SK-N-SH (cell line): ENCODE measurements at regions not wholly inside any gene's neighbourhood (a gene's known extent, or its start where the extent isn't known, plus 50 kb on each side); places are given as distances from the start of the nearest gene placed in this dataset.

ENCODE experiments used
- CTCF ChIA-PET: fragments of 300-600, 350-600 bp; formaldehyde crosslinking; extraction: SDS; loops from one replicate; lab custom pipeline; 2021; lab: Yijun Ruan, JAX
- POLR2A ChIA-PET: fragments of 350-600 bp; sonication (Branson Sonifier 250); formaldehyde crosslinking; extraction: SDS; loops from one replicate; lab custom pipeline; 2020; ENCODE audit warnings: antibody characterized with exemption, inconsistent platforms; lab: Yijun Ruan, JAX
- DNase-seq: peaks from one replicate; pipeline ENCODE4 v3.0.0; 2012
- H2AFZ ChIP-seq: fragments of 200-600 bp; sonication (generic); 2 replicates; pipeline ENCODE4 v1.8.1; 2016; ENCODE audit warnings: antibody characterized with exemption, mild to moderate bottlenecking, low read depth
- H3F3A ChIP-seq: fragments of 200-600 bp; sonication (generic); replicated peaks from 2 replicates; pipeline ENCODE3; 2016; ENCODE audit warnings: antibody characterized with exemption, mild to moderate bottlenecking; ENCODE audit not compliant: insufficient read depth
- H3K27ac ChIP-seq, 2 experiments: fragments of 200-500 bp in 1 of 2; fragments of 200-600 bp in 1 of 2; sonication (Bioruptor generic) in 1 of 2; sonication (generic), shearing (Covaris generic) in 1 of 2; 2 replicates each; pipeline versions ENCODE4 v1.5.1 to v1.6.1; 2014 to 2016; ENCODE audit warnings: low read depth in 2 of 2, inconsistent platforms in 1 of 2, low read length in 1 of 2, mild to moderate bottlenecking in 1 of 2, mixed read lengths in 1 of 2
- H3K27me3 ChIP-seq: fragments of 200-600 bp; sonication (generic), shearing (Covaris generic); 2 replicates; pipeline ENCODE4 v1.6.1; 2016; ENCODE audit warnings: mixed run types; ENCODE audit not compliant: insufficient read depth
- H3K36me3 ChIP-seq, 2 experiments: fragments of 200-500 bp in 1 of 2; fragments of 200-600 bp in 1 of 2; sonication (Bioruptor generic) in 1 of 2; sonication (generic) in 1 of 2; replicated peaks in 1 of 2; 2 replicates each; pipeline versions ENCODE3 to v1.5.1; 2014 to 2016; ENCODE audit warnings: low read length in 1 of 2, mild to moderate bottlenecking in 1 of 2; ENCODE audit not compliant: insufficient read depth in 2 of 2, control insufficient read depth in 1 of 2
- H3K4me1 ChIP-seq, 2 experiments: fragments of 200-500 bp in 1 of 2; fragments of 200-600 bp in 1 of 2; sonication (Bioruptor generic) in 1 of 2; sonication (generic), shearing (Covaris generic) in 1 of 2; 2 replicates each; pipeline versions ENCODE4 v1.5.1 to v1.6.1; 2014 to 2016; ENCODE audit warnings: low read depth in 1 of 2, low read length in 1 of 2, mixed run types in 1 of 2; ENCODE audit not compliant: insufficient read depth in 2 of 2, control insufficient read depth in 1 of 2
- H3K4me2 ChIP-seq: fragments of 200-600 bp; sonication (generic), shearing (Covaris generic); 2 replicates; pipeline ENCODE4 v1.6.1; 2017; ENCODE audit warnings: mixed run types
- H3K4me3 ChIP-seq, 2 experiments: fragments of 200-500 bp in 1 of 2; fragments of 200-600 bp in 1 of 2; sonication (Bioruptor generic) in 1 of 2; sonication (generic), shearing (Covaris generic) in 1 of 2; 2 replicates each; pipeline versions ENCODE4 v1.5.1 to v1.8.1; 2014 to 2016; ENCODE audit warnings: low read depth in 2 of 2, inconsistent platforms in 1 of 2, low read length in 1 of 2, mild to moderate bottlenecking in 1 of 2, mixed read lengths in 1 of 2, moderate library complexity in 1 of 2
- H3K79me2 ChIP-seq: fragments of 200-600 bp; sonication (generic); 2 replicates; pipeline ENCODE4 v1.8.1; 2017; ENCODE audit warnings: mild to moderate bottlenecking; ENCODE audit not compliant: insufficient read depth
- H3K9ac ChIP-seq: fragments of 200-600 bp; sonication (generic); 2 replicates; pipeline ENCODE4 v1.6.1; 2017; ENCODE audit warnings: mixed run types
- H3K9me2 ChIP-seq: fragments of 200-600 bp; sonication (generic); 2 replicates; pipeline ENCODE4 v1.6.1; 2017; ENCODE audit warnings: mixed run types
- H3K9me3 ChIP-seq: fragments of 200-600 bp; sonication (generic); 2 replicates; pipeline ENCODE4 v1.6.1; 2017; ENCODE audit warnings: mixed run types, mild to moderate bottlenecking, moderate library complexity
- H4K20me1 ChIP-seq: fragments of 200-600 bp; sonication (generic); 2 replicates; pipeline ENCODE4 v1.6.1; 2017; ENCODE audit warnings: mild to moderate bottlenecking, mixed run types; ENCODE audit not compliant: insufficient read depth
- ELF1 ChIP-seq: IDR thresholded peaks from 2 replicates; pipeline ENCODE4 v1.4.0; 2012
- EP300 ChIP-seq, 2 experiments: IDR thresholded peaks; 2 replicates each; pipeline versions ENCODE4 v1.4.0 to v1.6.1; 2012; ENCODE audit warnings: borderline replicate concordance in 1 of 2, low read depth in 1 of 2, low read length in 1 of 2
- FOXJ3 ChIP-seq: sonication (generic); formaldehyde crosslinking; IDR thresholded peaks from 2 replicates; pipeline ENCODE4 v1.5.1; 2020; ENCODE audit warnings: mild to moderate bottlenecking, missing genetic modification reagents
- GABPA ChIP-seq: IDR thresholded peaks from 2 replicates; pipeline ENCODE4 v1.4.0; 2012; ENCODE audit warnings: low read depth, mild to moderate bottlenecking
- MAX ChIP-seq: IDR thresholded peaks from 2 replicates; pipeline ENCODE4 v1.4.0; 2012; ENCODE audit warnings: low read depth
- MEF2A ChIP-seq: IDR thresholded peaks from 2 replicates; pipeline ENCODE4 v1.4.0; 2012; ENCODE audit warnings: low read depth, borderline replicate concordance
- MXI1 ChIP-seq: IDR thresholded peaks from 2 replicates; pipeline ENCODE4 v1.6.1; 2012; ENCODE audit warnings: mild to moderate bottlenecking, low read depth, low read length, improper control_type of control experiment
- NFIC ChIP-seq: IDR thresholded peaks from 2 replicates; pipeline ENCODE4 v1.4.0; 2012; ENCODE audit warnings: borderline replicate concordance
- NRF1 ChIP-seq: IDR thresholded peaks from 2 replicates; pipeline ENCODE4 v1.6.1; 2012; ENCODE audit warnings: low read depth, mild to moderate bottlenecking, low read length
- RCOR1 ChIP-seq: fragments of 150-350 bp; IDR thresholded peaks from 2 replicates; pipeline ENCODE4 v1.6.1; 2017; ENCODE audit warnings: antibody characterized with exemption, low read length
- RFX5 ChIP-seq: IDR thresholded peaks from 2 replicates; pipeline ENCODE4 v1.6.1; 2012; ENCODE audit warnings: mild to moderate bottlenecking, improper control_type of control experiment, low read length
- SIN3A ChIP-seq: IDR thresholded peaks from 2 replicates; pipeline ENCODE4 v1.6.1; 2012; ENCODE audit warnings: low read depth, mild to moderate bottlenecking, low read length, moderate library complexity, borderline replicate concordance
- TAF1 ChIP-seq: IDR thresholded peaks from 2 replicates; pipeline ENCODE4 v1.6.1; 2012; ENCODE audit warnings: low read depth, mild to moderate bottlenecking, low read length, moderate library complexity, borderline replicate concordance
- TEAD4 ChIP-seq: IDR thresholded peaks from 2 replicates; pipeline ENCODE4 v1.4.0; 2012; ENCODE audit warnings: mild to moderate bottlenecking, borderline replicate concordance; ENCODE audit not compliant: insufficient read depth
- USF1 ChIP-seq: IDR thresholded peaks from 2 replicates; pipeline ENCODE4 v1.4.0; 2012; ENCODE audit warnings: low read depth, borderline replicate concordance
- USF2 ChIP-seq: fragments of 150-350 bp; IDR thresholded peaks from 2 replicates; pipeline ENCODE4 v1.6.1; 2017; ENCODE audit warnings: antibody characterized with exemption, low read length, low read depth, borderline replicate concordance
- YY1 ChIP-seq: IDR thresholded peaks from 2 replicates; pipeline ENCODE4 v1.4.0; 2012; ENCODE audit warnings: low read depth, mild to moderate bottlenecking
- WGBS: methylation state at CpG from one replicate; pipeline ENCODE4 v1.1.6; 2017; ENCODE audit warnings: low lambda C conversion rate; 5-methylcytosine and 5-hydroxymethylcytosine counted together

- no peak for TF ChIP-seq MEF2A
Observed at GRCh38 chr7:91372323-91372722, 108.1 kb downstream of the FZD1 start (continued).

GRCh38 chr7:91373111-91373800 lies 109.0 kb downstream of the FZD1 start:
- CTCF ChIA-PET = interaction anchor here (1.0 to 1.4 kb wide), 5 partner anchors 10 to 283 kb away, joined by 3 read pairs; no protein-coding TSS in a partner anchor
- DNase-seq = no peak
- no peaks in the 10 kb centered on the region; a peak in 1 of 4 replicates for H3K4me1 ChIP-seq
- no peaks in the 10 kb centered on the region for H3K9me2 ChIP-seq
- H3K9me3 ChIP-seq = no peaks in the 10 kb centered on the region; the same call in 1 of the 2 replicates
- H3K9ac ChIP-seq = no peak overlapping the region
- no peaks in the 10 kb centered on the region for H3K79me2 ChIP-seq
- no peaks in the 10 kb centered on the region for H3F3A ChIP-seq
- no peak overlapping the region for H2AFZ ChIP-seq
- POLR2A ChIA-PET = no interaction called here
- H3K4me2 ChIP-seq = no peak overlapping the region
- H3K4me3 ChIP-seq = no peak overlapping the region
- 27% methylated on average over 4 of the region's 4 CpGs for WGBS
- no peaks in the 10 kb centered on the region for H4K20me1 ChIP-seq
- no peaks in the 10 kb centered on the region; the same call in none of the 2 replicates for H3K27me3 ChIP-seq
- no peaks in the 10 kb centered on the region for H3K36me3 ChIP-seq
- no peak overlapping the region for H3K27ac ChIP-seq
- no peak for TF ChIP-seq MAX
- no peak for TF ChIP-seq TAF1
- 0 out of 4 replicates have a peak, but pooled peaks of 1 of the 2 experiments have one; percentile 7 for TF ChIP-seq EP300 (IDR thresholded peaks at IDR 0.05; ENCODE audit: borderline replicate concordance in 1 of 2, low read depth in 1 of 2, low read length in 1 of 2)
- TF ChIP-seq GABPA = no peak
- TF ChIP-seq RCOR1 = no peak
- TF ChIP-seq YY1 = no peak

GRCh38 chr7:91374321-91374989 lies 110.2 kb downstream of the FZD1 start:
- DNase-seq = no peak
- no peaks in the 10 kb centered on the region for H3K9me3 ChIP-seq
- H3K36me3 ChIP-seq = no peaks in the 10 kb centered on the region
- no peak overlapping the region for H3K4me3 ChIP-seq
- H4K20me1 ChIP-seq = no peaks in the 10 kb centered on the region
- no peak overlapping the region for H3K27ac ChIP-seq
- POLR2A ChIA-PET = no interaction called here
- H3F3A ChIP-seq = no peaks in the 10 kb centered on the region
- H2AFZ ChIP-seq = no peak overlapping the region
- no peaks in the 10 kb centered on the region; the same call in 1 of the 2 replicates for H3K27me3 ChIP-seq
- H3K79me2 ChIP-seq = no peaks in the 10 kb centered on the region
- no peak overlapping the region for H3K4me2 ChIP-seq
- 39% methylated on average over 2 of the region's 2 CpGs for WGBS
- no peak overlapping the region for H3K9ac ChIP-seq
- H3K9me2 ChIP-seq = no peaks in the 10 kb centered on the region
- H3K4me1 ChIP-seq = no peaks in the 10 kb centered on the region; a peak in 1 of 4 replicates
- TF ChIP-seq TEAD4 (no peak), RFX5 (no peak), MXI1 (no peak), NRF1 (no peak), EP300 (IDR thresholded peaks at IDR 0.05; ENCODE audit: borderline replicate concordance in 1 of 2, low read depth in 1 of 2, low read length in 1 of 2) (no peak), FOXJ3 (CRISPR knock-in tag) (no peak), NFIC (no peak), SIN3A (no peak), ELF1 (no peak), MAX (no peak), USF1 (no peak), USF2 (no peak), MEF2A (no peak), RCOR1 (no peak)
- TF ChIP-seq, all 33 proteins: peak for 0
- CTCF ChIA-PET = interaction anchor here (1.2 to 1.4 kb wide), 2 partner anchors 14 to 21 kb away, joined by 3 read pairs; no protein-coding TSS in a partner anchor
